GM23248 (cell line): ENCODE measurements at regions not wholly inside any gene's neighbourhood (a gene's known extent, or its start where the extent isn't known, plus 50 kb on each side); places are given as distances from the start of the nearest gene placed in this dataset.

Source experiments
- DNase-seq: peaks from one replicate; pipeline ENCODE4 v3.0.0-alpha.2; 2015
- H2AFZ ChIP-seq: fragments of 200-600 bp; sonication (generic); 2 replicates; pipeline ENCODE4 v1.6.1; 2016; ENCODE audit warnings: antibody characterized with exemption
- H3F3A ChIP-seq: fragments of 200-600 bp; sonication (generic); 2 replicates; pipeline ENCODE4 v1.6.1; 2016; ENCODE audit warnings: mild to moderate bottlenecking, antibody characterized with exemption, mixed run types; ENCODE audit not compliant: insufficient read depth
- H3K27ac ChIP-seq: fragments of 200-600 bp; sonication (generic); 2 replicates; pipeline ENCODE4 v1.5.1; 2016; ENCODE audit warnings: mild to moderate bottlenecking
- H3K27me3 ChIP-seq: fragments of 200-600 bp; sonication (generic); replicated peaks from 2 replicates; pipeline ENCODE4 v1.6.1; 2016; ENCODE audit warnings: mild to moderate bottlenecking; ENCODE audit not compliant: insufficient read depth
- H3K36me3 ChIP-seq: fragments of 200-600 bp; sonication (generic); 2 replicates; pipeline ENCODE4 v1.6.1; 2016; ENCODE audit warnings: low read depth, mild to moderate bottlenecking
- H3K4me1 ChIP-seq: fragments of 200-600 bp; sonication (generic); 2 replicates; pipeline ENCODE4 v1.6.1; 2016; ENCODE audit warnings: mild to moderate bottlenecking; ENCODE audit not compliant: insufficient read depth
- H3K4me2 ChIP-seq: fragments of 200-600 bp; sonication (generic); one replicate; pipeline ENCODE4 v1.6.1; 2016; ENCODE audit warnings: mild to moderate bottlenecking; ENCODE audit not compliant: unreplicated experiment
- H3K4me3 ChIP-seq: fragments of 200-600 bp; sonication (generic); 2 replicates; pipeline ENCODE4 v1.5.1; 2016; ENCODE audit warnings: mild to moderate bottlenecking
- H3K79me2 ChIP-seq: fragments of 200-600 bp; sonication (generic); 2 replicates; pipeline ENCODE4 v1.6.1; 2016; ENCODE audit warnings: mild to moderate bottlenecking; ENCODE audit not compliant: insufficient read depth
- H3K9ac ChIP-seq: fragments of 200-600 bp; sonication (generic); 2 replicates; pipeline ENCODE4 v1.6.1; 2016; ENCODE audit warnings: mild to moderate bottlenecking
- H3K9me2 ChIP-seq: fragments of 200-600 bp; sonication (generic); 2 replicates; pipeline ENCODE4 v1.6.1; 2016; ENCODE audit warnings: mixed run types, mild to moderate bottlenecking, moderate library complexity; ENCODE audit not compliant: insufficient read depth
- H3K9me3 ChIP-seq: fragments of 200-600 bp; sonication (generic); one replicate; pipeline ENCODE4 v1.6.1; 2017; ENCODE audit warnings: low read depth
- H4K20me1 ChIP-seq: fragments of 200-600 bp; sonication (generic); 2 replicates; pipeline ENCODE4 v1.6.0; 2016; ENCODE audit not compliant: insufficient read depth
- EZH2 ChIP-seq: fragments of 200-600 bp; sonication (generic); IDR thresholded peaks from 2 replicates; pipeline ENCODE4 v1.6.1; 2018; ENCODE audit warnings: antibody characterized with exemption, mild to moderate bottlenecking; ENCODE audit not compliant: insufficient read depth, poor library complexity, severe bottlenecking
- EZH2phosphoT487 ChIP-seq: fragments of 200-600 bp; sonication (generic); IDR thresholded peaks from 2 replicates; pipeline ENCODE4 v1.6.1; 2018; ENCODE audit warnings: antibody characterized with exemption, moderate library complexity, mild to moderate bottlenecking, low read depth; ENCODE audit not compliant: insufficient read depth
- WGBS, 2 experiments: methylation state at CpG; one replicate each; pipeline ENCODE4 v1.1.6; 2015 to 2017; ENCODE audit warnings: low lambda C conversion rate in 2 of 2, low coverage in 1 of 2; ENCODE audit errors: missing lambda C conversion rate in 2 of 2; 5-methylcytosine and 5-hydroxymethylcytosine counted together
- in situ Hi-C: fragments of 300-500 bp; cut with MboI; formaldehyde crosslinking; loops from 2 replicates; pipeline ENCODE4 v1.15.0; 2020

DNA sequence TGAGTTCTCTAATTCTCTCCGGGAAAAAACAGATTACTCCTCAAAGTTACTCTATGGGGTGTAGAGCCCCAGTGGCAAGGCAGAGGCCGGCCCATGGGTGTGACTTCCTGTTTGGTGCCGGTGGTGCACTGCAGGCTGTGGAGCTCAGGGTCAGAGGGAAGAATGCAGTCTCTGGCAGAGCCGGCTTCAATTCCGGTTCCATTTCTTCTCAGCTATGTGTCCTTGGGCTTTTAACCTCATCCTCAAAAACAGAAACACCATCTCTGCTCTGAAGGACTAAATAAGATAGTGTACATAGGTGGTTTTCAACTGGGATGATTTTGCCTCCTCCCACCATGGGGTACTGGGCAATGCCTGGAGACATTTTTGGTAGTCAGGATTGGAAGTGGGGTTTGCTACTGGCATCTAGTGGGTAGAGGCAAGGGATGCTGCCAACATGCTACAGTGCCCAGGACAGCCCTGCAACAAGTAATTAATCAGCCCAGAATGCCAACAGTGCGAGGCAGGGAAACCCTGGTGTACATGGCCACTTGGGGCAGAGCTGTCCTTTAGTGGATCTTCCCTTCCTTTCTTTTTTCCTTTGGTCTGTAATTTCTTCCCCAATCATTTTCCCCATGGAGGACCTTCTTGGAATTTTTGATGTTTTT lies 81.2 kb downstream of the INSIG2 start:
- in situ Hi-C loops = no loop called here
- Histone ChIP-seq H4K20me1 (no peaks in the 10 kb centered on the region), H3K36me3 (no peaks in the 10 kb centered on the region), H3K79me2 (no peaks in the 10 kb centered on the region), H3F3A (no peaks in the 10 kb centered on the region), H3K4me1 (no peaks in the 10 kb centered on the region), H3K9me2 (no peaks in the 10 kb centered on the region), H3K9me3 (no peaks in the 10 kb centered on the region), H3K4me3 (no peak overlapping the region), H3K4me2 (no peak overlapping the region), H2AFZ (peak overlapping the region; percentile 36; the same call in 1 of the 2 replicates), H3K27ac (no peak overlapping the region), H3K9ac (no peak overlapping the region), H3K27me3 (0 out of 2 replicates have a peak, but pooled peaks cover 7% of the 10 kb centered on the region)
- DNase-seq = no peak
- TF ChIP-seq EZH2phosphoT487 (no peak), EZH2 (no peak)
- WGBS, 2 experiments = 25 to 36% methylated on average over 6 of the region's 6 CpGs

GRCh38 chr2:118168615-118169014 lies 80.3 kb downstream of the INSIG2 start:
- in situ Hi-C loops = no loop called here
- H3K79me2 ChIP-seq = no peaks in the 10 kb centered on the region
- WGBS, 2 experiments = 81 to 90% methylated on average over 3 of the region's 3 CpGs
- no peaks in the 10 kb centered on the region for H3K36me3 ChIP-seq
- H3K27me3 ChIP-seq = no peaks in the 10 kb centered on the region
- TF ChIP-seq EZH2phosphoT487 (no peak), EZH2 (no peak)
- H3K9me2 ChIP-seq = no peaks in the 10 kb centered on the region
- no peak overlapping the region for H3K27ac ChIP-seq
- H3K9ac ChIP-seq = no peak overlapping the region
- DNase-seq = no peak
- no peaks in the 10 kb centered on the region for H3K9me3 ChIP-seq
- H3F3A ChIP-seq = no peaks in the 10 kb centered on the region
- H2AFZ ChIP-seq = no peak overlapping the region
- no peaks in the 10 kb centered on the region for H4K20me1 ChIP-seq
- H3K4me2 ChIP-seq = no peak overlapping the region
- no peak overlapping the region for H3K4me3 ChIP-seq
- H3K4me1 ChIP-seq = no peaks in the 10 kb centered on the region

GRCh38 chr2:118167026-118167425 lies 78.8 kb downstream of the INSIG2 start:
- WGBS, 2 experiments = 31 to 36% methylated on average over 2 of the region's 2 CpGs
- no peak for TF ChIP-seq EZH2
- no peak for TF ChIP-seq EZH2phosphoT487
- in situ Hi-C loops = no loop called here
- Histone ChIP-seq H3K9me3 (no peaks in the 10 kb centered on the region), H3K4me3 (no peak overlapping the region), H2AFZ (no peak overlapping the region), H3K4me1 (no peaks in the 10 kb centered on the region), H3F3A (no peaks in the 10 kb centered on the region), H3K79me2 (no peaks in the 10 kb centered on the region), H4K20me1 (no peaks in the 10 kb centered on the region), H3K9ac (no peak overlapping the region), H3K9me2 (no peaks in the 10 kb centered on the region), H3K27me3 (peaks cover 3% of the 10 kb centered on the region; the same call in 1 of the 2 replicates), H3K27ac (no peak overlapping the region), H3K36me3 (no peaks in the 10 kb centered on the region), H3K4me2 (no peak overlapping the region)
- DNase-seq = no peak

- Histone ChIP-seq H4K20me1 (no peaks in the 10 kb centered on the region), H3K4me3 (no peak overlapping the region), H3K36me3 (no peaks in the 10 kb centered on the region), H3K9me2 (no peaks in the 10 kb centered on the region), H2AFZ (no peak overlapping the region), H3F3A (no peaks in the 10 kb centered on the region), H3K9me3 (no peaks in the 10 kb centered on the region), H3K4me2 (no peak overlapping the region), H3K27ac (no peak overlapping the region), H3K4me1 (no peaks in the 10 kb centered on the region), H3K79me2 (no peaks in the 10 kb centered on the region), H3K27me3 (peaks cover 5% of the 10 kb centered on the region; the same call in 1 of the 2 replicates), H3K9ac (no peak overlapping the region)
- no peak for DNase-seq
- TF ChIP-seq EZH2 (no peak), EZH2phosphoT487 (no peak)
- in situ Hi-C loops = no loop called here
These were observed 78.0 kb downstream of the INSIG2 start for GRCh38 chr2:118166242-118166641.

DNA sequence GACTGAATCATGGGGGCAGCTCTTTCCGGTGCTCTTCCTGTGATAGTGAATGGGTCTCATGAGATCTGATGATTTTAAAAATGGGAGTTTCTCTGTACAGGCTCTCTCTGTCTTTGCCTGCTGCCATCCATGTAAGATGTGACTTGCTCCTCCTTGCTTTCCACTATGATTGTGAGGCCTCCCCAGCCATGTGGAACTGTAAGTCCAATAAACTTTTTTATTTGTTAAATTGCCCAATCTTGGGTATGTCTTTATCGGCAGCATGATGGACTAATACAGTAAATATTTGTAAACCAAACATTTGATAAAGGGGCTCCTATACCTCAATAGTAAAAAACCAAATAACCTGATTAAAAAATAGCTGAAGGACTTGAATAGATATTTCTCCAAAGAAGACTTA lies 77.3 kb downstream of the INSIG2 start:
- Histone ChIP-seq H3K4me2 (no peak overlapping the region), H2AFZ (no peak overlapping the region), H3K9me2 (no peaks in the 10 kb centered on the region), H4K20me1 (no peaks in the 10 kb centered on the region), H3K27me3 (peaks cover 5% of the 10 kb centered on the region; the same call in 1 of the 2 replicates), H3K27ac (no peak overlapping the region), H3K4me1 (no peaks in the 10 kb centered on the region), H3K36me3 (no peaks in the 10 kb centered on the region), H3K9me3 (no peaks in the 10 kb centered on the region), H3K4me3 (no peak overlapping the region), H3K79me2 (no peaks in the 10 kb centered on the region), H3F3A (no peaks in the 10 kb centered on the region), H3K9ac (no peak overlapping the region)
- TF ChIP-seq EZH2 = no peak
- no peak for TF ChIP-seq EZH2phosphoT487
- 80 to 82% methylated on average over 2 of the region's 2 CpGs for WGBS, 2 experiments
- DNase-seq = no peak
- in situ Hi-C loops = no loop called here
